Nephron (organoid): ENCODE measurements at regions not wholly inside any gene's neighbourhood (a gene's known extent, or its start where the extent isn't known, plus 50 kb on each side); places are given as distances from the start of the nearest gene placed in this dataset.

Experiments used
- H3K27ac Mint-ChIP-seq, 3 experiments: 2 replicates each; pipeline ENCODE4 v1.8.0; 2020; ENCODE audit warnings: mixed read lengths in 3 of 3, mild to moderate bottlenecking in 2 of 3, moderate library complexity in 1 of 3
- H3K27me3 Mint-ChIP-seq: 2 replicates; pipeline ENCODE4 v1.8.0; 2021; ENCODE audit warnings: low read depth, mild to moderate bottlenecking, moderate library complexity, mixed read lengths
- H3K36me3 Mint-ChIP-seq: 2 replicates; pipeline ENCODE4 v1.8.0; 2020; ENCODE audit warnings: low read depth, mixed read lengths
- H3K4me1 Mint-ChIP-seq: 2 replicates; pipeline ENCODE4 v1.8.0; 2020; ENCODE audit warnings: mixed read lengths
- H3K4me3 Mint-ChIP-seq, 3 experiments: 2 replicates each; pipeline ENCODE4 v1.8.0; 2020; ENCODE audit warnings: mild to moderate bottlenecking in 3 of 3, mixed read lengths in 3 of 3, moderate library complexity in 2 of 3
- H3K9me3 Mint-ChIP-seq: 2 replicates; pipeline ENCODE4 v1.8.0; 2020; ENCODE audit warnings: mixed read lengths
- TF ChIP-seq, protein P1 (sequence below), 3 experiments: fragments of 200-600 bp; sonication (generic); IDR thresholded peaks; one replicate each; pipeline ENCODE4 v1.5.0; 2021; ENCODE audit warnings: antibody characterized with exemption in 3 of 3; ENCODE audit not compliant: unreplicated experiment in 3 of 3

DNA sequence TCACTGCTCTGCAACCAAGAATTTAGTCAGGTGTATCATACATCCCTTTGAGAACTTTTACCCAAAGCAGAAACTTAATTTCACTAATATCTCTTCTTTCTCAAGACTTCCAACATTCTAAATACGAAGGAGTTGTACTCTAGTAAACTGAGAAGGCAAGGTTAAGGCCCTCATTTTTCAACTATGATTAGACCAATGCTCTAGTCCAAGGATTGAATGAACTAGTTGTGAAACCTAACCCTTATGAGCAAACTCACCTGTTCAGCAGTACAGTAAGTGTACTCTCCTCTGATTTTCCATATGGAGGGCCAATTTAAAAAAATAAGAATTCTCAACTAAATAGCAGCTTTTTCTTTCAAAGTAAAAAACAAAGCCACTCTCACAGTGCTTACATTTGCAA, 180.0 kb upstream of the C11orf58 start:
- H3K4me3 Mint-ChIP-seq: no peak overlapping the region
- H3K27ac Mint-ChIP-seq: no peak overlapping the region
- no peaks in the 10 kb centered on the region for H3K27me3 Mint-ChIP-seq
- TF ChIP-seq, protein P1, sequence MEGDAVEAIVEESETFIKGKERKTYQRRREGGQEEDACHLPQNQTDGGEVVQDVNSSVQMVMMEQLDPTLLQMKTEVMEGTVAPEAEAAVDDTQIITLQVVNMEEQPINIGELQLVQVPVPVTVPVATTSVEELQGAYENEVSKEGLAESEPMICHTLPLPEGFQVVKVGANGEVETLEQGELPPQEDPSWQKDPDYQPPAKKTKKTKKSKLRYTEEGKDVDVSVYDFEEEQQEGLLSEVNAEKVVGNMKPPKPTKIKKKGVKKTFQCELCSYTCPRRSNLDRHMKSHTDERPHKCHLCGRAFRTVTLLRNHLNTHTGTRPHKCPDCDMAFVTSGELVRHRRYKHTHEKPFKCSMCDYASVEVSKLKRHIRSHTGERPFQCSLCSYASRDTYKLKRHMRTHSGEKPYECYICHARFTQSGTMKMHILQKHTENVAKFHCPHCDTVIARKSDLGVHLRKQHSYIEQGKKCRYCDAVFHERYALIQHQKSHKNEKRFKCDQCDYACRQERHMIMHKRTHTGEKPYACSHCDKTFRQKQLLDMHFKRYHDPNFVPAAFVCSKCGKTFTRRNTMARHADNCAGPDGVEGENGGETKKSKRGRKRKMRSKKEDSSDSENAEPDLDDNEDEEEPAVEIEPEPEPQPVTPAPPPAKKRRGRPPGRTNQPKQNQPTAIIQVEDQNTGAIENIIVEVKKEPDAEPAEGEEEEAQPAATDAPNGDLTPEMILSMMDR (IDR thresholded peaks at IDR 0.05; ENCODE audit: unreplicated experiment in 3 of 3): no peak
- no peaks in the 10 kb centered on the region for H3K36me3 Mint-ChIP-seq
- H3K9me3 Mint-ChIP-seq: no peaks in the 10 kb centered on the region
- no peaks in the 10 kb centered on the region for H3K4me1 Mint-ChIP-seq

DNA sequence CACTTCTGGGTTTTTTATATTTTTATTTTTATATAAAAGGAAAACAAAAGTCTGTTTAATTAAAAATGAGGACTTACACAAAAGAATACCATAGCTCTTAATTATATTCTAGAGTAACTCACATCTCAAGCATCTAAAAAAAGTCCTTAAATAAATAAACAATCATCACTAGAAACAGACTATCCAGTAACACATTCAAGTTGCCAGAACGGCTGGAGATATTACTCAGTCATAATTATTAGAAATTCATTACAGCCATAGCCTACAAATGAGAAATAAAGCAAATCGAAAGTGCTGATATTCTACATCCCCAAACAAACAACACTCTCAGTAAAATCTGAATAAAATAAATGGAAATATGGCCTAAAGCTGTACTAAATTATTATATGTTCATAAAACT, 182.5 kb upstream of the C11orf58 start:
- H3K27me3 Mint-ChIP-seq: no peaks in the 10 kb centered on the region
- H3K4me3 Mint-ChIP-seq: no peak overlapping the region
- TF ChIP-seq, protein P1 (IDR thresholded peaks at IDR 0.05; ENCODE audit: unreplicated experiment in 3 of 3): no peak
- H3K9me3 Mint-ChIP-seq: no peaks in the 10 kb centered on the region
- H3K36me3 Mint-ChIP-seq: no peaks in the 10 kb centered on the region
- H3K4me1 Mint-ChIP-seq: no peaks in the 10 kb centered on the region
- H3K27ac Mint-ChIP-seq: no peak overlapping the region

DNA sequence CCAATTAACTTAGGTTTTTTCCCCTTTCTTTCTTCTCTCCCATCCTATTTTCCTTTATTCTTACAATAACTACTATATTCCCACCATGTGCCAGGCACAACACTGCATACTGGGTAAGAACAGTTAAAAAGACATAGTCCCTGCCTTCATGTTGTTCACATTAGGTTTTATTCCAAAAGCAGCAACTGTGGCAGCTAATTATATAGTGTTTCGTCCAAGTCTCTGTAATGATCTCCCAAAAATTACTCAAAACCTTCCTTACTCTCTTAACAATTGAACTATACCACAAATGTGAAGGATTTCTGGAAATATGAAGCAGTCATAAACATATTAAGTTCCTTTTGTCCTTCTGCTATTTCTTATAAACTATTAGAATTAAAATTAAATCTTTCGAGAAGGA, 184.1 kb upstream of the C11orf58 start:
- H3K4me1 Mint-ChIP-seq: no peaks in the 10 kb centered on the region
- TF ChIP-seq, protein P1 (IDR thresholded peaks at IDR 0.05; ENCODE audit: unreplicated experiment in 3 of 3): no peak
- peaks cover 4% of the 10 kb centered on the region for H3K9me3 Mint-ChIP-seq
- H3K27ac Mint-ChIP-seq: no peak overlapping the region
- H3K27me3 Mint-ChIP-seq: no peaks in the 10 kb centered on the region
- no peak overlapping the region for H3K4me3 Mint-ChIP-seq
- H3K36me3 Mint-ChIP-seq: no peaks in the 10 kb centered on the region

DNA sequence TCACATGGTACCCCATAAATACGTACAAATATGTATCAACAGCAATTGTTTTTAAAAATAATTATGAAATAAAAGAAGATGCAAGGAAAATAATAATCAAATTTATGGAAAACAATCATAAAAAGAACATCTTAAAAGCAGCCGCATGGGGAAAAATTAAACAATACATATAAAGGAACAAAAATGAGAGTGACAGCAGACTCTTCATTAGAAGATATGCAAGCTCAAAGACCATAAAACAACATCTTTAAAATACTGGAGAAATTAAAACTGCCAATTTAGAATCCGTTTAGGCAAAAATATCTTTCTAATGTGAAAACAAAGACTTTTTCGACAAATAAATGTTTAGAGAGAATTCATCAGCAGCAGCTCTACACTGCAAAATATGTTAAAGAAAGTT, 190.6 kb upstream of the C11orf58 start:
- Mint-ChIP-seq H3K4me1 (no peaks in the 10 kb centered on the region), H3K4me3 (no peak overlapping the region), H3K27ac (no peak overlapping the region), H3K27me3 (no peaks in the 10 kb centered on the region), H3K9me3 (peaks cover 23% of the 10 kb centered on the region), H3K36me3 (peaks cover 10% of the 10 kb centered on the region)
- TF ChIP-seq, protein P1 (IDR thresholded peaks at IDR 0.05; ENCODE audit: unreplicated experiment in 3 of 3): no peak

DNA sequence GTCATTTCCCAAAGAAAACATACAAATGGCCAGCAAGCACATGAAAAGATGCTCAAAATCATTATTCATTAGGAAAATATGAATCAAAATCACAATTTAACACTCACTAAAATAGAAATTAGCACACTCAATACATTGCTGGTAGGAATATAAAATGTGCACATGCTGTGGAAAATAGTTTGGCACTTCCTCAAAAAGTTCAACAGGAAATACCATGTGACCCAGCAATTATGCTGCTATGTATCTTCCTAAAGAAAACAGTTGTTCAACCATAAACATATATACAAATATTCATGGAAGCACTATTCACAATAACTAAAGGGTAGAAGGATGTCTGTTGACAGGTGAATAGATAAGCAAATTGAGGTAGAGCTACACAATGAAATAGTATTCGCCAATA, 187.3 kb upstream of the SOX6 start:
- no peak overlapping the region for H3K4me3 Mint-ChIP-seq
- no peaks in the 10 kb centered on the region for H3K4me1 Mint-ChIP-seq
- peaks cover 44% of the 10 kb centered on the region for H3K9me3 Mint-ChIP-seq
- no peaks in the 10 kb centered on the region for H3K27me3 Mint-ChIP-seq
- no peak overlapping the region for H3K27ac Mint-ChIP-seq
- TF ChIP-seq, protein P1 (IDR thresholded peaks at IDR 0.05; ENCODE audit: unreplicated experiment in 3 of 3): no peak
- peaks cover 22% of the 10 kb centered on the region for H3K36me3 Mint-ChIP-seq

DNA sequence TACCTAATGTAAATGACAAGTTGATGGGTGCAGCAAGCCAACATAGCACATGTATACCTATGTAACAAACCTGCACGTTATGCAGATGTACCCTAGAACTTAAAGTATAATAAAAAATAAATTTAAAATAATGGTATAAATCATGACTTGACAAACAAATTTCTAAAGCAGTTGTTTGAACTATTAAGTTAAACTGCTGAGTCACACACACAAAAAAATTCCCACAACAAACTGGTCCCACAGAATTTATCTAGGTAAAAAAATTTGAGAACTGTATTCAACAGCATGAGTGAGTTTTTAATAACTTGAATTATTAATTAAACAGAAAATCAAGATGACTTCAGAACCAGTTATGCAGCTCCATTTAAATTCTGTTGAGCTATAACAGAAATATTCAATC, 186.0 kb upstream of the SOX6 start:
- H3K27ac Mint-ChIP-seq: no peak overlapping the region
- H3K27me3 Mint-ChIP-seq: no peaks in the 10 kb centered on the region
- TF ChIP-seq, protein P1 (IDR thresholded peaks at IDR 0.05; ENCODE audit: unreplicated experiment in 3 of 3): no peak
- peaks cover 48% of the 10 kb centered on the region for H3K9me3 Mint-ChIP-seq
- peaks cover 17% of the 10 kb centered on the region for H3K36me3 Mint-ChIP-seq
- no peak overlapping the region for H3K4me3 Mint-ChIP-seq
- no peaks in the 10 kb centered on the region for H3K4me1 Mint-ChIP-seq
